PFSK-1 (cell line): ENCODE measurements at regions not wholly inside any gene's neighbourhood (a gene's known extent, or its start where the extent isn't known, plus 50 kb on each side); places are given as distances from the start of the nearest gene placed in this dataset.

ENCODE experiments used
- FOXP2 ChIP-seq: optimal IDR thresholded peaks from 2 replicates; pipeline ENCODE3; 2011; ENCODE audit warnings: borderline replicate concordance, control low read depth, inconsistent platforms; ENCODE audit not compliant: insufficient read depth; ENCODE audit errors: extremely low read length, extremely low read depth
- POLR2AphosphoS5 ChIP-seq: IDR thresholded peaks from 2 replicates; pipeline ENCODE4 v1.6.1; 2012; ENCODE audit warnings: low read depth, mild to moderate bottlenecking, control low read depth, low read length, moderate library complexity
- REST ChIP-seq, 2 experiments: IDR thresholded peaks; 2 replicates each; pipeline versions ENCODE4 v1.6.1 to v1.8.0; 2011 to 2012; ENCODE audit warnings: low read depth in 2 of 2, low read length in 2 of 2, control low read depth in 1 of 2, inconsistent platforms in 1 of 2, mild to moderate bottlenecking in 1 of 2, moderate library complexity in 1 of 2; ENCODE audit not compliant: insufficient read depth in 1 of 2
- SIN3A ChIP-seq: IDR thresholded peaks from 2 replicates; pipeline ENCODE4 v1.6.1; 2012; ENCODE audit warnings: mild to moderate bottlenecking, low read length, moderate library complexity, borderline replicate concordance; ENCODE audit not compliant: insufficient read depth
- TAF1 ChIP-seq: IDR thresholded peaks from 2 replicates; pipeline ENCODE4 v1.6.1; 2012; ENCODE audit warnings: low read length, control low read depth, borderline replicate concordance; ENCODE audit not compliant: insufficient read depth

- TF ChIP-seq REST (IDR thresholded peaks at IDR 0.05; ENCODE audit: insufficient read depth in 1 of 2, low read depth in 2 of 2, low read length in 2 of 2) = no peak
- no peak for TF ChIP-seq SIN3A
- TF ChIP-seq FOXP2 = no peak
- TF ChIP-seq POLR2AphosphoS5 = no peak
- TF ChIP-seq TAF1 = no peak
Observed at GRCh38 chr13:106415442-106415841, 120.0 kb downstream of the EFNB2 start.

GRCh38 chr13:106407338-106407737, 128.1 kb downstream of the EFNB2 start:
- TF ChIP-seq REST (IDR thresholded peaks at IDR 0.05; ENCODE audit: insufficient read depth in 1 of 2, low read depth in 2 of 2, low read length in 2 of 2) (no peak), TAF1 (no peak), SIN3A (no peak), POLR2AphosphoS5 (no peak), FOXP2 (no peak)

GRCh38 chr13:106405731-106406130, 129.7 kb downstream of the EFNB2 start:
- no peak for TF ChIP-seq POLR2AphosphoS5
- no peak for TF ChIP-seq FOXP2
- TF ChIP-seq REST (IDR thresholded peaks at IDR 0.05; ENCODE audit: insufficient read depth in 1 of 2, low read depth in 2 of 2, low read length in 2 of 2) = no peak
- no peak for TF ChIP-seq TAF1
- no peak for TF ChIP-seq SIN3A

- TF ChIP-seq SIN3A (no peak), TAF1 (no peak), POLR2AphosphoS5 (no peak), REST (IDR thresholded peaks at IDR 0.05; ENCODE audit: insufficient read depth in 1 of 2, low read depth in 2 of 2, low read length in 2 of 2) (no peak), FOXP2 (no peak)
Observed at GRCh38 chr13:106403280-106403679, 132.2 kb downstream of the EFNB2 start.

GRCh38 chr13:106402866-106403265, 132.6 kb downstream of the EFNB2 start:
- TF ChIP-seq POLR2AphosphoS5 = no peak
- TF ChIP-seq SIN3A = no peak
- TF ChIP-seq REST (IDR thresholded peaks at IDR 0.05; ENCODE audit: insufficient read depth in 1 of 2, low read depth in 2 of 2, low read length in 2 of 2) = no peak
- no peak for TF ChIP-seq TAF1
